ENCODE measurements at regions not wholly inside any gene's neighbourhood (a gene's known extent, or its start where the extent isn't known, plus 50 kb on each side); places are given as distances from the start of the nearest gene placed in this dataset.

DNA sequence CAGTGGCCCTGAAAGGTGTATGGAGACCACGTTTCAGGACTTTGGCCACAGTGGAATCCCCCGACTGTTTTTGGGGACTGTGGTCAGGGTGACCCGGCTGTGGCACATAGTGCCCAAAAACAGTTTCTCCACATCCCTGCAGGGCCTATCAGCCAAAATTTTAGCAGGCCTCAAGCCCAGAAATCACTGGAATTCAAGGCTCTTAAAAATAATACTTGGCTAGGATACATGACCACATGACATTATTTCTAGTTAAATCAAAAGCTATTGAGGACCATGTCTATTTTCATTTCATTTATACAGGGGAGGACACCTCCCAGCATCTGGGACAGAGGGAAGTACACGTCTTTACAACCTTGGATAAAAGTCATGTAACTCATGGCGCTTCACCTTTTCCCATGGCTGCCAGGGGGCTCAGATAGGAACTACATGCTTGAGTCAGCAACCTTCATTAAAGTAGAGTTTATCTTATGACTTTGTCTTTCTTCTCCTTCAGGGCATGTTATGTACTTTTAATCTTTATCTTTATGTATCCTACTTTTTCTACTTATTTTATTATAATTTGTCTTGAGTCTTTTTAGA, 70.8 kb upstream of the CD93 start:
- no peaks in the 10 kb centered on the region for H3K36me3 ChIP-seq (ENCODE audit: control insufficient read depth in 1 of 2, insufficient read depth in 2 of 2, low read length in 2 of 2)
- no peak overlapping the region for H3K9ac ChIP-seq (ENCODE audit: low read depth in 1 of 2, low read length in 2 of 2)
- H3K4me1 ChIP-seq (ENCODE audit: control insufficient read depth in 1 of 2, insufficient read depth in 2 of 2, low read length in 2 of 2): peaks cover 35 to 43% of the 10 kb centered on the region in 2 donors
- no peak overlapping the region for H3K4me3 ChIP-seq (ENCODE audit: low read depth in 1 of 2, low read length in 2 of 2)
- H3K27me3 ChIP-seq (ENCODE audit: control insufficient read depth in 1 of 2, insufficient read depth in 2 of 2, low read length in 2 of 2): no peaks in the 10 kb centered on the region
- H3K9me3 ChIP-seq (ENCODE audit: control insufficient read depth in 1 of 2, low read length in 2 of 2): no peaks in the 10 kb centered on the region
- H3K27ac ChIP-seq (ENCODE audit: low read depth, low read length): no peak overlapping the region

DNA sequence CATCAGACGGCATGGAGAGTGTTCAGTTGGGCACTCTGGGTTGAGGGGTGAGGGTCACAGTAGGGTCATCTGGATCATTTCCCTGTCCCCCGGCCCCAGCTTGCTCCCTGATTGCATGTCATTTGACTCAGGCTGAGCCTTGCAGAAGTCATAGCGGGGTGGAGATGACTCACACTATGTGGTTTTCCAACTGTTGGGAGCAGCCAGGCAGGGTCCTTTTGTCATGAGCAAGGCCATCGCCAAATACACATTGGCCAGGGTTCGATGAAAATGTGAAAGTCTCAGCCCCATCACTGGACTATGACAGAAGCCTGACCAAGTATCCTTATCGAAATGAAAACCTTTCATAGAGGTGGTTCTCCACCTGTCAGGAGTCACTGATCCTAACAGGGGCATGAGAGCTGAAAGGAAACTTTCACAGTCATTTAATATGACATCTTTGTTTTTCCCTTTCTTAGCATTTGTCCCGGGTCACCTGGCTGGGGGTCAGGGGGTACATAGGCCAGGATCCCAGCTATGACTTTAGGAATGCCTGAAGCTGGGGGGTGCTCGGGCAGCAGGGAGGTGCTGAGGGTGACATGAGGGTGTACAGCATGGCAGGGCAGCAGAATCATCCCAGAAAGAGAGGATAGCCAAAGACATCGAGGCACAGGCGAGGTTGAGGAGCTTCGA, 70.2 kb upstream of the CD93 start:
- Histone ChIP-seq H3K27me3 (ENCODE audit: control insufficient read depth in 1 of 2, insufficient read depth in 2 of 2, low read length in 2 of 2) (no peaks in the 10 kb centered on the region), H3K4me1 (ENCODE audit: control insufficient read depth in 1 of 2, insufficient read depth in 2 of 2, low read length in 2 of 2) (peaks cover 29 to 37% of the 10 kb centered on the region in 2 donors), H3K27ac (ENCODE audit: low read depth, low read length) (no peak overlapping the region), H3K9ac (ENCODE audit: low read depth in 1 of 2, low read length in 2 of 2) (no peak overlapping the region), H3K36me3 (ENCODE audit: control insufficient read depth in 1 of 2, insufficient read depth in 2 of 2, low read length in 2 of 2) (no peaks in the 10 kb centered on the region), H3K4me3 (ENCODE audit: low read depth in 1 of 2, low read length in 2 of 2) (no peak overlapping the region), H3K9me3 (ENCODE audit: control insufficient read depth in 1 of 2, low read length in 2 of 2) (no peaks in the 10 kb centered on the region)

DNA sequence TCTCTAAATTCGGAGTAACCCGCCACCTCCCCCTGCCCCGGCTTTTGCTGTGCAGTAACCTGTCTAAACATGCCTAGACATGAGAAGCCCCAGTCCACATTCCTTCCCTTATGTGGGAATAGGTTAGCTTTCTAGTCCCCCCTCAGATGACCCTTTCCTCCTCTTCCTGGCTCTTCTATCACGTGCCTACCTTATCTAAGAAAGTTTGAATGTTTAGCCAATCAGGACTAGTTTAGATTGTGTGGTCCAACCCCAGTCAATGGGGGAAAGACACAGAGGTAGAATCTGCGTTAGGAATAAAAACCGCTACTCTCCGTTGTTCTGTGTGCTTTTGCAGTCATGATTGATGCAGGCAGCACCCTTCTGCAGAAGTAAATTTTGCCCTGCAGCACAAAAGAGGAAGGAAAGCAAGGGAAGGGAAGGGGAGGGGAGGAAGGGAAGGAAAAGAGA, 69.0 kb upstream of the CD93 start:
- Histone ChIP-seq H3K27ac (ENCODE audit: low read depth, low read length) (no peak overlapping the region), H3K9me3 (ENCODE audit: control insufficient read depth in 1 of 2, low read length in 2 of 2) (no peaks in the 10 kb centered on the region), H3K36me3 (ENCODE audit: control insufficient read depth in 1 of 2, insufficient read depth in 2 of 2, low read length in 2 of 2) (no peaks in the 10 kb centered on the region), H3K27me3 (ENCODE audit: control insufficient read depth in 1 of 2, insufficient read depth in 2 of 2, low read length in 2 of 2) (no peaks in the 10 kb centered on the region), H3K4me1 (ENCODE audit: control insufficient read depth in 1 of 2, insufficient read depth in 2 of 2, low read length in 2 of 2) (peaks cover 18 to 29% of the 10 kb centered on the region in 2 donors), H3K4me3 (ENCODE audit: low read depth in 1 of 2, low read length in 2 of 2) (no peak overlapping the region), H3K9ac (ENCODE audit: low read depth in 1 of 2, low read length in 2 of 2) (no peak overlapping the region)

DNA sequence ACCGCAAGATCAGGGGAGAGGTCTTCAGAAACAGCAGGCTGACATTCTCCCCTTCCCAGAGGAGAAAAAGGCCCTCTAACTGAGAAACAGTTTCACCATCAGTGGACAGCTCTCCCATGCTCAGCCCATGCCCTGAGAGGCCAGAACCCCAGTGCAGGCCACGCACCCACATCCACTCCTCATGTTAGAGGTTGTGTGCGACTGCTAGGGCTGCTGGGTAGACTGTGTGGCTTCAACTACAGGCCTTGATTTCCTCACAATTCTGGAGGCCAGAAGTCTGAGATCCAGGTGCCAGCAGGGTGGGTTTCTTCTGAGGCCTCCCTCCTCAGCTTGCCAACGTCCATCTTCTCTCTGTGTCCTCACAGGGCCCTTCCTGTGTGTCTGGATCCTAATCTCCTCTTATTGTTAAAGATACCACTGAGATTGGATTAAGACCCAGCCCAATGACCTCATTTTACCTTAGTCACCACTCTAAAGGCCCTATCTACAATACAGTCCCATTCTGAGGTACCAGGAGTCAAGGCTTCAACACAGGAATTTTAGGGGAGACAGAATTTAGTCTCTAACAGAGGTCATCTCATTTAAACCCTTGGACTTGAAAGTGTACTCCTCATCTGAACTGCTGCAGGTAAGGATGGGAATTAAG, 67.7 kb upstream of the CD93 start:
- Histone ChIP-seq H3K27ac (ENCODE audit: low read depth, low read length) (no peak overlapping the region), H3K4me3 (ENCODE audit: low read depth in 1 of 2, low read length in 2 of 2) (no peak overlapping the region), H3K27me3 (ENCODE audit: control insufficient read depth in 1 of 2, insufficient read depth in 2 of 2, low read length in 2 of 2) (no peaks in the 10 kb centered on the region), H3K9ac (ENCODE audit: low read depth in 1 of 2, low read length in 2 of 2) (no peak overlapping the region), H3K4me1 (ENCODE audit: control insufficient read depth in 1 of 2, insufficient read depth in 2 of 2, low read length in 2 of 2) (peaks cover 9 to 17% of the 10 kb centered on the region in 2 donors), H3K36me3 (ENCODE audit: control insufficient read depth in 1 of 2, insufficient read depth in 2 of 2, low read length in 2 of 2) (no peaks in the 10 kb centered on the region), H3K9me3 (ENCODE audit: control insufficient read depth in 1 of 2, low read length in 2 of 2) (no peaks in the 10 kb centered on the region)

DNA sequence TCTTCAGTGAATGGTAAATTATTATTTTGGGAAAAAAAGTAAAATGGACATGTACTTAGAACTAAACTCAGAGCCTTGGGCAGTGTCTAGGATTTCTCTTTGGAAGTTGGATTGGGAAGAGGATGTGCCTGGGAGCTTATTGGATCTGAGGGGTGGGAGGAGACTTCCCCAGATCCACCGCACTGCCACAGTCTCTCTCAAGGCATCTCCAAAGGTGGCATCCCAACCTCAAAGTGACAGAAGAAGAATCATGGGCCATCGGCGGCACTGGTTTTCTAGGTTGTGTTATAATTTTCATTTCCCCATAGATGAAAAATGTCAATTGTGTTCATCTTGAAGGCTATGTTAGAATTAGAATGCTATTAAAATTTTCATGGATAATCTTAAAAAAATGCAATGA, 66.8 kb upstream of the CD93 start:
- Histone ChIP-seq H3K4me3 (ENCODE audit: low read depth in 1 of 2, low read length in 2 of 2) (no peak overlapping the region), H3K9me3 (ENCODE audit: control insufficient read depth in 1 of 2, low read length in 2 of 2) (no peaks in the 10 kb centered on the region), H3K36me3 (ENCODE audit: control insufficient read depth in 1 of 2, insufficient read depth in 2 of 2, low read length in 2 of 2) (no peaks in the 10 kb centered on the region), H3K27me3 (ENCODE audit: control insufficient read depth in 1 of 2, insufficient read depth in 2 of 2, low read length in 2 of 2) (no peaks in the 10 kb centered on the region), H3K27ac (ENCODE audit: low read depth, low read length) (no peak overlapping the region), H3K4me1 (ENCODE audit: control insufficient read depth in 1 of 2, insufficient read depth in 2 of 2, low read length in 2 of 2) (peaks cover 15 to 25% of the 10 kb centered on the region in 2 donors), H3K9ac (ENCODE audit: low read depth in 1 of 2, low read length in 2 of 2) (no peak overlapping the region)

DNA sequence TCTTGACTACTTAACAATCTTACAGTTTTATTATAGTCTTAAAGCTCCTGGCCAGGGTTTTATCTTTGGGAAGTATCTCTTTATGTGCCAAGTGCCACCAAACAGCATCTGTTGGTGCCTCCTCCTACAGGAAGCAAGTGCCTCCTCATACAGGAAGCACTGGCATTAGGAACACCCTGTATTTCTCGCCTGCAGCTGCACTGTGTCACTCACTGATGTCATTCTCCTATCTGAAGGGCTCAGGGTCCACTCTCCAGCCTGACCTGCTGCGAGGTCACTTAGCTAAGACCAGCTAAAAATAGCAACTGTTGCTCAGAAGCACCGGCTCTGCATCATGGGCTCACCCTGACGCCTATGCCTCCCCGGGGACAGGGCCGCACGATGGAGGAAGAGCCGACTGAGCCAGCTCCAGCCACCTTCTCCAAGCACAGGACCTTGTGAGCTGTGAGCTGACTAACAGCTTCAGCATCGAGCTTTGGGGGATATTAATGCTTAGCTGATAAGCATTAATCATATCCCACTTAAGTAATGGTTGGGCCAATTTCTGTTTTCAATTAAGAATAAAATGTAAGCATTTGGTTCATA, 66.3 kb upstream of the CD93 start:
- no peaks in the 10 kb centered on the region for H3K27me3 ChIP-seq (ENCODE audit: control insufficient read depth in 1 of 2, insufficient read depth in 2 of 2, low read length in 2 of 2)
- no peaks in the 10 kb centered on the region for H3K9me3 ChIP-seq (ENCODE audit: control insufficient read depth in 1 of 2, low read length in 2 of 2)
- no peak overlapping the region for H3K9ac ChIP-seq (ENCODE audit: low read depth in 1 of 2, low read length in 2 of 2)
- H3K4me1 ChIP-seq (ENCODE audit: control insufficient read depth in 1 of 2, insufficient read depth in 2 of 2, low read length in 2 of 2): peaks cover 18 to 25% of the 10 kb centered on the region in 2 donors
- no peak overlapping the region for H3K4me3 ChIP-seq (ENCODE audit: low read depth in 1 of 2, low read length in 2 of 2)
- H3K36me3 ChIP-seq (ENCODE audit: control insufficient read depth in 1 of 2, insufficient read depth in 2 of 2, low read length in 2 of 2): no peaks in the 10 kb centered on the region
- peak overlapping the region; percentile 15 for H3K27ac ChIP-seq (ENCODE audit: low read depth, low read length)

DNA sequence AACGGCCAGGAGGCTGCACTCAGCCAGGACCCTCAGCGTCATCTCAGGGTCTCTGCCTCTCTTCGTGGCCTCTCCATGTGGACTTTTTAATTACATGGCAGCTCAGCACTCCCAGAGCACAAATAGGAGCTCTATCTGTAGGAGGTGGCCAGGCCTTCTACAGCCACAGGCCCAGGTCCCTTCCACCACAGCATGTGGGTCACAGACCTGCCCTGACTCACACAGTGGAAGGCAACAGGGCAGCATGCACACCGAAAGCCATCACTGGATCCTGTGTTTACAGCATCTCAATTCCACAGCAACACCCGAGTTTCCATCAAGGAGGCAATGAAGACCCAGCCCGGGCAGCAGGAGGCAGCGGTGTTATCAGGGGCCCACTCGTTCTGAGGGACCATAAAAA, 65.8 kb upstream of the CD93 start:
- H3K9me3 ChIP-seq (ENCODE audit: control insufficient read depth in 1 of 2, low read length in 2 of 2): no peaks in the 10 kb centered on the region
- H3K27ac ChIP-seq (ENCODE audit: low read depth, low read length): peak overlapping the region; percentile 15

DNA sequence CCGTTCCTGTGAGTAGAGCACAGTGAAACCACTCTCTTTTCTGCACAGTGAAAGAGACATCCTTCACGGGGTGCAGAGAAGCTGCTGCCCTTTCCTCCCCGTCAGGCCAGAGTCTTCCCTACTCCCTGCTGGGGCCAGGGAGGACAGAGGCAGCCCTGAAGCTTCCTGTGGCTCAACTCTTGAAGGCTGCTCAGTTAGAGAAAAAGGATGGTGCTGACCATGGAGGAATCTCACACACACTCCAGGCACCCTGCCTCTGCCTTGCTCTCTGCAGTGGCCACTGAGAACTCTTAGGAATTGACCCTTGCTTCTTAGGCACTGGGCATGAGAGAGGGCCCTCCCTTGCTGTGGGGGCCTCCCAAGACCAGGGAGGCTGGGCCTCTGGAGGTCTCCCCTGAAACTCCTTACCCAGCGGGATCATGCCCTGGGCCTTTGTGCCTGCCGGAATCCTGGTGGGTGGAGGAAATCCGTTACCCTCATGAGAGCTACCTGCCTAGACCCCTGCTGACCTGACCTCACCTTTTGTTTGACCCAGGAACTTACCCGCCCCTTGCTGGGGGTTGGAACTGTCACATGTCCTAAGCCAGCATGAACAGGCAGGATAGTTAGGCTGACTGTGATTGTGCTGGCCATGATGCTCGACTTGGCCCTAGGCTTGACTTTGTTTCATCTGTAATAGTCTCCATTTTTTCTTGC, 65.0 kb upstream of the CD93 start:
- Histone ChIP-seq H3K9ac (ENCODE audit: low read depth in 1 of 2, low read length in 2 of 2) (no peak overlapping the region), H3K4me1 (ENCODE audit: control insufficient read depth in 1 of 2, insufficient read depth in 2 of 2, low read length in 2 of 2) (peaks cover 18 to 25% of the 10 kb centered on the region in 2 donors), H3K27me3 (ENCODE audit: control insufficient read depth in 1 of 2, insufficient read depth in 2 of 2, low read length in 2 of 2) (no peaks in the 10 kb centered on the region), H3K36me3 (ENCODE audit: control insufficient read depth in 1 of 2, insufficient read depth in 2 of 2, low read length in 2 of 2) (no peaks in the 10 kb centered on the region), H3K27ac (ENCODE audit: low read depth, low read length) (no peak overlapping the region), H3K9me3 (ENCODE audit: control insufficient read depth in 1 of 2, low read length in 2 of 2) (no peaks in the 10 kb centered on the region), H3K4me3 (ENCODE audit: low read depth in 1 of 2, low read length in 2 of 2) (no peak overlapping the region)

More for the DNA sequence above, 65.8 kb upstream of the CD93 start:
- no peak overlapping the region for H3K9ac ChIP-seq (ENCODE audit: low read depth in 1 of 2, low read length in 2 of 2)
- H3K4me1 ChIP-seq (ENCODE audit: control insufficient read depth in 1 of 2, insufficient read depth in 2 of 2, low read length in 2 of 2): peaks cover 18 to 25% of the 10 kb centered on the region in 2 donors
- H3K36me3 ChIP-seq (ENCODE audit: control insufficient read depth in 1 of 2, insufficient read depth in 2 of 2, low read length in 2 of 2): no peaks in the 10 kb centered on the region
- no peak overlapping the region for H3K4me3 ChIP-seq (ENCODE audit: low read depth in 1 of 2, low read length in 2 of 2)
- no peaks in the 10 kb centered on the region for H3K27me3 ChIP-seq (ENCODE audit: control insufficient read depth in 1 of 2, insufficient read depth in 2 of 2, low read length in 2 of 2)

DNA sequence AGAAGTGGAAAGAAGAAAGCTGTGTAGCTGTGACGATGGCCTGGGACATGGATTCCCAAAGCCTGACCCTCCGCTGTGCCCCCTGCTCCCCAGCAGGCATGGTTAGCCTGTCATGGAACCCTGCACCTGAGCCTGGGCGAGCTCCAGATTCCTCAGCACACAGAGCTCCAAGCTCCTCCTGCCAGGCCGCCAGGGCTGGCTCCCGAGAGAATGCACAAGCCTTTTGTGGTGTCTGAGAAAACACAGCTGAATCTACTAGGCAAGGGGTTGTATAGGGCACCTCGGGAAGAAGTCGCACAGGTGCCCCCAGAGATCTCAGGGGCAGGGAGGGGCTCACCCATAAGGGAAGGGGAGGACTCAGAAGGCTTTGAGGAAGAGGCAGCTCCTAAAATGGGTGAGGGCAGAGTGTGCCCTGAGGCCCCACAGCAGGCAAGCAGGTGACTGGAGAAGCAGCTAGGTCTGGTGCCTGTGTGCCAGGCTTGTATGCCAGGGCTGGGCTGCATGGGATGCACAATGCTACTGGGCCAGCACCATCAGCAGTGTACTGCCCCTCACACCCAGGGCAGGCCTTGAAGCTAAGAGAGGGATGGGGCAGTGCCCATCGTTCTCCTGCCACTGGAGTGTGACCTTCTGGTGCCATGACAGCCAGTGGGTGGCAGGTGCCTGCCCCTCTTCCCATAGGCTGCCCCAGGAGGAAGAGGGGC, 64.3 kb upstream of the CD93 start:
- no peaks in the 10 kb centered on the region for H3K36me3 ChIP-seq (ENCODE audit: control insufficient read depth in 1 of 2, insufficient read depth in 2 of 2, low read length in 2 of 2)
- H3K27ac ChIP-seq (ENCODE audit: low read depth, low read length): no peak overlapping the region
- H3K4me1 ChIP-seq (ENCODE audit: control insufficient read depth in 1 of 2, insufficient read depth in 2 of 2, low read length in 2 of 2): peaks cover 15 to 19% of the 10 kb centered on the region in 2 donors
- no peak overlapping the region for H3K4me3 ChIP-seq (ENCODE audit: low read depth in 1 of 2, low read length in 2 of 2)
- no peaks in the 10 kb centered on the region for H3K27me3 ChIP-seq (ENCODE audit: control insufficient read depth in 1 of 2, insufficient read depth in 2 of 2, low read length in 2 of 2)
- H3K9me3 ChIP-seq (ENCODE audit: control insufficient read depth in 1 of 2, low read length in 2 of 2): no peaks in the 10 kb centered on the region
- no peak overlapping the region for H3K9ac ChIP-seq (ENCODE audit: low read depth in 1 of 2, low read length in 2 of 2)

All from duodenal mucosa (tissue), 2 donors.